Adipose tissue (tissue), 3 donors: ENCODE measurements at regions not wholly inside any gene's neighbourhood (a gene's known extent, or its start where the extent isn't known, plus 50 kb on each side); places are given as distances from the start of the nearest gene placed in this dataset.

Experiments used
- H3K27ac ChIP-seq: one replicate; pipeline ENCODE4 v1.5.1; 2013; ENCODE audit warnings: low read depth, low read length
- WGBS, 3 donors: extraction: QIAGEN DNeasy Blood & Tissue Kit; methylation state at CpG; one replicate each; pipeline ENCODE4 v1.1.7; 2013; 5-methylcytosine and 5-hydroxymethylcytosine counted together
- donor health status: healthy with polysubstance abuse.
- donor health status: Bipolar disorder and iron deficiency.
- donor health status: healthy.

DNA sequence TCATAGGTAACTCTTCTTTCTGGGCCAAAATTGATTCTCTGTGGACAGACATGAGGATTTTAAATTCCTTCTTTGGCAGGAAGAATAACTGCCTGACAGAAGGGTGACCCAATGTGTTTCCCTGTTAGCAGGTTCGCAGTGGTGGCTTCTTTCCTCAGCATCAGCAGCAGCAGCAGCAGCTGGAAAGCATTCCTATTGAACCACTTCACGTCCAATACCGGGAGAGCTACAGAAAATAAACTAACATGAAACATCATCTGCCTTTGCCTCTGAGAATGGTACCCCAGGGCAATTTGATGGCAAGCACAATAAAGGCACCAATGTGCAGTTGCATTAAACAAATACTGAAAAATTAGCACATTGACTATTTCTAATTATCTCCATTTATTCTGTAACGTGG, 214.5 kb downstream of the TMEM167A start:
- H3K27ac ChIP-seq = no peak overlapping the region
- WGBS, 3 donors = 71 to 78% (median 74%) methylated on average over 4 of the region's 4 CpGs

DNA sequence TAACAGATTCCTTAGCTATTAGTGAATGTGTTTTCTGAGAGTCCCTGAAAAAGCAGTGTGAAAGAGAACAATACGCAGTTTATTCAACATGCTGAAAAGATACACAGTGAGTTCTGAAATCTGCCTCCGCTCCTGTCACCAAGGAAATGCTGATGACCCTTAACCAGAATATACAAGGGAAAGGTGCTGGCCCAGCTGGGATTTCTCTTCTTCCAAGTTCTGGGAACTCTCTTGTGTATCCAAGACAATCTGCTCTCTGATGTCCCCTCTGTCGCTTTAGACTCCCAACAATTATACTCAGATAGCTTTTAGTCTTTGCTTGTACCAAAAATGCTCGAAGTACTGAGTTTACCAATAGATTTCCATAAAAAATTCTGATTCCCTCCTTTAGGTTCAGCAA, 214.9 kb downstream of the TMEM167A start:
- WGBS, 3 donors = 87 to 90% (median 87%) methylated on average over 4 of the region's 4 CpGs
- no peak overlapping the region for H3K27ac ChIP-seq

GRCh38 chr5:82861701-82862100, 215.5 kb downstream of the TMEM167A start:
- WGBS, 3 donors = 96 to 99% (median 98%) methylated on average over 4 of the region's 4 CpGs
- no peak overlapping the region for H3K27ac ChIP-seq

DNA sequence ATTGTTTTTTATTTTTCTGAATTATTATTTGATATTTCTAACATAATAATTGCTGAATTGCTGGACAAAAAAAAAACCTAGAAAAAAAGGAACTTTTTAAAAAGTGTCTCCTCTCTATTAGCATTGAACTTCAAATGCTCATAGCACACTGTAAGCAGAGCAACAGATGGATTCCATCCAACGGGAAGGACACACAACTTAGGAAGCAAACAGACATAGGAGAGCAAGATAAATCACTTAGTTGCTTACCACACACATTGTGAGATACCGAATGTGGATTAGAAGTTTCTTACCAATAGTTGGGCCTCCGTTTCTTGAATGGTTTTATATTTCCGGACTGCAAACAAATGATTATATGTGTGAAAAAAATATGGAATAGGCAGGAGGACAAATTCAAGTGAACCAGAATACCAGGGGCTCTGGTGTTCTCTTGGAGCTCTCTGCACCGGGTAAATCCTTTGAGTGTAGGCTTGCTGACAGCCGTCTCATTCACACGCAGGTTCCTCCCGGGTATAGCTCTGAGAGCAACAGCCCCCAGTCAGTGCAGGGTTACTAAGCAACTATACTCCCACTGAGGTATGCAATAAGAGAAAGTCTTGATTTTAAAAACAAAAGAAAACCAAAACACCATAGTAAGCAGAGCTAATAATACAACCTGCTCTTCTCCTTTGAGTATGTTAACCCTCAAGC, 217.6 kb downstream of the TMEM167A start:
- WGBS, 3 donors = 54 to 61% (median 59%) methylated on average over 8 of the region's 8 CpGs
- H3K27ac ChIP-seq = no peak overlapping the region

GRCh38 chr5:82858151-82859025, 218.8 kb downstream of the TMEM167A start:
- 68 to 75% (median 69%) methylated on average over 9 of the region's 9 CpGs for WGBS, 3 donors
- no peak overlapping the region for H3K27ac ChIP-seq

DNA sequence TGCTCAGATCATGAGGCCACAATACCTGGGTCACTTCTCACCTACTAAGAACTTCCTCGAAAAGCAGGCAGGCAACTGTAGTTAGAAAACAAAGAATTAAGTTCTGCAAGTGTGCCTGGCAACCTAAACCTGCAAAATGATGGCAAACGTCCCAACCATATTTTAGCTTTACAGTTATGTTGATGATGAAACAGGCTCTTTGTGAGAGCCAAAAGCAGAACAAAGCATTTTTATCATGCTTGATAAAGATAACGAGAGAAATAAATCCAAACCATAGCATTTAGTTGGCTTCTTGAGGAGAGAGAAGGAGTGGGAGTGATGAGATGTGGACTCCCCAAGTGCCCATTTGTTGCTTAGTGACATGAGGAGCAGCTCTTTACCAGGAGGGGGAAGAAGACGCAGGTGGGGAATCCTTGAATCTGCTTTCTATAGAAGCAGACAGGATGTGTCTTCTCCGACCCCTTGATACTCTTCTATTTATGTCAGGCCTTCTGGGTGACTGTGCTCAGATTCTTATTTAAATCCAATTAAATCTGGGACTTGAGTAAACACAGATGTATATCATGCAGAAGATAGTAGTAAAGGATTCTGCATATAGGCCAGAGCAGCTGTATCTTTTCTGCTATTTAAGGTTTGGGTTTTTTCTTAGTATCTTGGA, 221.2 kb downstream of the TMEM167A start:
- H3K27ac ChIP-seq = no peak overlapping the region

DNA sequence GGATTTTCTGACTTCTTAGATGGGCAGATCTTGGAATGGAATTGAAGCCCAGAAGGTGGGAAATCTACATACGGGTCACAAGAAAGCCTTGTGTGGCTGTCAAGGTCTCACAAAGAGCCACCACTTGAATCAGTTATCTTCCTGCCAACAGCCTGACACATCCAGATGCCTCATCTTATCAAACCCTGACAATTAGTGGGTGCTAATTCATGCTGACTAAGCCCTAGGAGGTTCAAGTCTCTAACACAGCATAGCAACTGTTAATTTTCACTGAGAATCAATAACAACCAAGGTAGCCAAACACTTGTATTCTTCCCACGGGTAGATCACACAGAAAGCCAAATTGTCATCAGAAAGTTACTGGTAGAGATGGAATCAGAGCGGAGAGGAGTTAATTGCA, 222.2 kb downstream of the TMEM167A start:
- no peak overlapping the region for H3K27ac ChIP-seq
- WGBS, 3 donors = 40 to 83% (median 82%) methylated on average over 3 of the region's 3 CpGs

More for the DNA sequence above, 221.2 kb downstream of the TMEM167A start:
- 44 to 59% (median 57%) methylated on average over 5 of the region's 5 CpGs for WGBS, 3 donors

GRCh38 chr5:82851471-82851870, 225.7 kb downstream of the TMEM167A start:
- no peak overlapping the region for H3K27ac ChIP-seq
- WGBS, 3 donors = 64 to 85% (median 70%) methylated on average over 3 of the region's 3 CpGs

- 93 to 100% (median 94%) methylated on average over 2 of the region's 2 CpGs for WGBS, 3 donors
- H3K27ac ChIP-seq = no peak overlapping the region
Observed at GRCh38 chr5:82850393-82850792, 226.8 kb downstream of the TMEM167A start.

GRCh38 chr5:82849885-82850284, 227.3 kb downstream of the TMEM167A start:
- H3K27ac ChIP-seq = no peak overlapping the region

DNA sequence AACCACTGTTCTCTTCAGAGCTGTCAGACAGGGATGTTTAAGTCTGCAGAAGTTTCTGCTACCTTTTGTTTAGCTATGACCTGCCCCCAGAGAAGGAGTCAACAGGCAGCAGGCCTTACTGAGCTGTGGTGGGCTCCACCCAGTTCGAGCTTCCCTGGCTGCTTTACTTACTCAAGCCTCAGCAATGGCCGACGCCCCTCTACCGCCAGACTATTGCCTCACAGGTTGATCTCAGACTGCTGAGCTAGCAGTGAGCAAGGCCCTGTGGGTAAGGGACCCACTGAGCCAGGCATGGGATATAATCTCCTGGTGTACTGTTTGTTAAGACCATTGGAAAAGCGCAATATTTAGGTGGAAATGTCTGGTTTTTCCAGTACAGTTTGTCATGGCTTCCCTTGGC, 229.6 kb downstream of the TMEM167A start:
- WGBS, 3 donors = 93 to 96% (median 94%) methylated on average over 5 of the region's 5 CpGs

GRCh38 chr5:82839881-82840280, 237.3 kb downstream of the TMEM167A start:
- H3K27ac ChIP-seq = no peak overlapping the region
- WGBS, 3 donors = 84 to 86% (median 86%) methylated on average over 3 of the region's 3 CpGs

More for the DNA sequence above, 229.6 kb downstream of the TMEM167A start:
- H3K27ac ChIP-seq = no peak overlapping the region

- no peak overlapping the region for H3K27ac ChIP-seq
Observed at GRCh38 chr5:82835488-82835887, 241.7 kb downstream of the TMEM167A start.

GRCh38 chr5:82834151-82834550, 243.0 kb downstream of the TMEM167A start:
- no peak overlapping the region for H3K27ac ChIP-seq

- WGBS, 3 donors = 92 to 97% (median 95%) methylated on average over 3 of the region's 3 CpGs
- no peak overlapping the region for H3K27ac ChIP-seq
Observed at GRCh38 chr5:82833277-82833676, 243.9 kb downstream of the TMEM167A start.

DNA sequence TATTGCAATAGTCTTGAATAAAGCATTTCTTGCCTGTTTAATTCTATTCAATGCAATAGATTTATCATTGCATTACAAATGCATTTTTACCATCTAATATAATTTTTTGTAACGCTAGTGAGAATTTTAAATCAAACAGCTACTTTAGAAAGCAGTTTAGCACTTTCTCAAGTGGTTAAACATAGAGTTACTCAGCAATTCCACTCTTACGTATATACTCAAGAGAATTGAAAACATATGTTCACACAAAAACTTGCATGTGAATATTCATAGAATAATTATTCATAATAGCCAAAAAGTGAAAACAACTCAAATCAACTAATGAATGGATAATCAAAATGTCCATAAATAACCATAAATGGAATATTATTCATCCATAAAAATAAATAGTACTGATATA, 244.7 kb downstream of the TMEM167A start:
- H3K27ac ChIP-seq = no peak overlapping the region
- WGBS, 3 donors = 74 to 78% (median 78%) methylated on average over 2 of the region's 2 CpGs

DNA sequence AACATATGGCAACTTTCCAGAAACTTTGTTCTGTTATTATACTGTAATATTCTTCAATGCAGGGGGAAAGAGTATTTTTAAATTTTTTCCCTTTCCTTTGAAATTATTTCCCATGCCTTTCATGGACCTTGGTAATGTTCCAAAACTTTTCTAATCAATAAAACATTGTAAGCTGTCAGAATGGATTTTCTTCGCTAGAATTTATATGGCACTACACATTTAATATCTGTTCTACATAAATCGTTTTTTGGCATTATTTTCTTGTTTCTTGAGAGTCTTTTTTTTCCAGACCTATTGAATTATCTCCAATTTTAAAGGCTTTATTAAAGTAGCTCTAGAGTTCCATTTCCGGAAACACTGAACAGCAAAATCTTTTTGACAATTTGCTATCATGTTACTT, 249.0 kb downstream of the TMEM167A start:
- H3K27ac ChIP-seq = no peak overlapping the region
- WGBS, 3 donors = 55 to 70% (median 63%) methylated on average over 3 of the region's 3 CpGs

DNA sequence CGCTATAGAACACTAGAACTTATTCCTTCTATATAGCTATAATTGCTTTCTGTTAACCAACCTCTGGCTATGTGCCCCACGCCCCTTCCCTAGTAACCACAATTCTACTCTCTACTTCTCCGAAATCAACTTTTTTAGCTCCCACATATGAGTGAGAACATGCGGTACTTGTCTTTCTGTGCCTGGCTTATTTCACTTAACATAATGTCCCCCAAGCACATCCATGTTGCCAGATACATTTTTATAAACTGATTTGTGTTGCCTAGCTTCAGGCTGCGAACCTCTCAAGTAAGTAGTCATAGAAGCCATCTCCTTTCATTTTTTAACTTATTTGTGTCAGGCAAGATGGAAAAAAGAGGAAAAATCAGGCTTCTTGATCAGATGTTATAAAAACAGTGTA, 249.5 kb downstream of the TMEM167A start:
- 66 to 76% (median 71%) methylated on average over 5 of the region's 5 CpGs for WGBS, 3 donors
- no peak overlapping the region for H3K27ac ChIP-seq

DNA sequence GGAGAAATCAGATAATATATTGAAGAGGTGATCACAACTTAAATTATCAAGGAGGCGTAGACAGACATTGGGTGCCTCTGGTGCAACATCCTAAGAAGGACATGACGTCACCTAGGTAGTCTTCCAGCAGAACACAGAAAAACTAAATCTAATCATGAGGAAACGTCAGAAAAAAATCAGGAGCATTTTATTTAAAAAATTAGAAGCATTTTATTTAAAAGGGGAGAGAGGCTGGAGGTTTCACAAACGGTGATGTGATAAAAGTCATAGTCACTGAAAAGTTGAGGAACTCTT, 254.6 kb downstream of the TMEM167A start:
- 85 to 88% (median 88%) methylated on average over 4 of the region's 4 CpGs for WGBS, 3 donors
- no peak overlapping the region for H3K27ac ChIP-seq
